C4-2B (cell line): ENCODE measurements at regions not wholly inside any gene's neighbourhood (a gene's known extent, or its start where the extent isn't known, plus 50 kb on each side); places are given as distances from the start of the nearest gene placed in this dataset.

Experiments
- CTCF ChIP-seq: fragments of 450-650 bp; conservative IDR thresholded peaks from 2 replicates; pipeline ENCODE4 v1.5.1; 2017; ENCODE audit warnings: mild to moderate bottlenecking
- ZFX ChIP-seq: fragments of 450-650 bp; IDR thresholded peaks from 2 replicates; pipeline ENCODE4 v1.6.1; 2017

GRCh38 chr2:147108548-147108947 is 736.3 kb upstream of the ACVR2A start:
- TF ChIP-seq CTCF (no peak), ZFX (no peak)
